Liver (tissue), 3 donors: ENCODE measurements at regions not wholly inside any gene's neighbourhood (a gene's known extent, or its start where the extent isn't known, plus 50 kb on each side); places are given as distances from the start of the nearest gene placed in this dataset.

Source experiments
- ATF3 ChIP-seq: IDR thresholded peaks from 2 replicates; pipeline ENCODE4 v1.6.1; 2016; ENCODE audit warnings: antibody characterized with exemption
- EGR1 ChIP-seq, 2 donors: IDR thresholded peaks; 2 replicates each; pipeline ENCODE4 v1.6.1; 2016 to 2018; ENCODE audit warnings: antibody characterized with exemption in 2 of 2, low read depth in 2 of 2
- GABPA ChIP-seq, 2 donors: IDR thresholded peaks in 1 of 2; conservative IDR thresholded peaks in 1 of 2; 2 replicates each; pipeline ENCODE4 v1.6.1; 2016; ENCODE audit warnings: antibody characterized with exemption in 2 of 2, mild to moderate bottlenecking in 1 of 2, moderate library complexity in 1 of 2
- HNF4G ChIP-seq: IDR thresholded peaks from 2 replicates; pipeline ENCODE4 v1.6.1; 2016; ENCODE audit warnings: antibody characterized with exemption
- JUND ChIP-seq, 2 donors: IDR thresholded peaks; 2 replicates each; pipeline ENCODE4 v1.6.1; 2016; ENCODE audit warnings: antibody characterized with exemption in 2 of 2
- MAX ChIP-seq: IDR thresholded peaks from 2 replicates; pipeline ENCODE4 v1.6.1; 2016; ENCODE audit warnings: antibody characterized with exemption
- RAD21 ChIP-seq, 2 donors: IDR thresholded peaks; 2 replicates each; pipeline ENCODE4 v1.6.1; 2016; ENCODE audit warnings: antibody characterized with exemption in 2 of 2, mild to moderate bottlenecking in 2 of 2
- REST ChIP-seq: IDR thresholded peaks from 2 replicates; pipeline ENCODE4 v1.6.1; 2016; ENCODE audit warnings: antibody characterized with exemption, mild to moderate bottlenecking
- SP1 ChIP-seq: IDR thresholded peaks from 2 replicates; pipeline ENCODE4 v1.6.1; 2018; ENCODE audit warnings: antibody characterized with exemption, mild to moderate bottlenecking
- TAF1 ChIP-seq: conservative IDR thresholded peaks from 2 replicates; pipeline ENCODE4 v1.6.1; 2016; ENCODE audit warnings: antibody characterized with exemption, mild to moderate bottlenecking
- TF ChIP-seq, protein P1 (sequence below): fragments of 150-350 bp; IDR thresholded peaks from 2 replicates; pipeline ENCODE4 v1.5.1; 2017; ENCODE audit warnings: improper control_type of control experiment, low read depth, low read length; ENCODE audit not compliant: missing input control
- TF ChIP-seq, protein P2 (sequence below): IDR thresholded peaks from 2 replicates; pipeline ENCODE4 v1.6.1; 2016; ENCODE audit warnings: antibody characterized with exemption
- donor health status: healthy.
- donor health status: healthy.

DNA sequence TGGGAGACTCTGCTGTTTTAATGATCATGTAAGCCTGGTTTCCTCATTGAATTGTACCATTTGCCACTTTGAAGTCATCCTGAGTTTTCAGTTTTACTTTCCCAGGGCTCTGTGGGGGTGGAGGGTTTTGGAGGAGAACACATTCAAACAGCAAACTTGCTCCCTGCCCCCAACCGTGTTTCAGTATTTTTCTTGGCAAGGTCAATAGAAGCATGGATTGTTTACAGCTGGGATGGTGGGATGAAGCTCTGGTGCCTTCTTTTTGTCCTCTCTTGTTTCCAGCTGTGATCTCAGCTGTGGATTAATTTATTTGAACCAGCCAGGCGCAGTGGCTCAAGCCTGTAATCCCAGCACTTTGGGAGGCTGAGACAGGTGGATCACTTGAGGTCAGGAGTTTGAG lies 54.3 kb upstream of the SERBP1 start:
- TF ChIP-seq JUND (IDR thresholded peaks at IDR 0.05) (no peak), GABPA (IDR thresholded peaks at IDR 0.05 in 1 of 2, conservative IDR thresholded peaks at IDR 0.05 in 1 of 2) (no peak), EGR1 (IDR thresholded peaks at IDR 0.05; ENCODE audit: low read depth in 2 of 2) (no peak), MAX (no peak), TAF1 (no peak), REST (no peak), ATF3 (no peak), RAD21 (IDR thresholded peaks at IDR 0.05) (peak; percentile 14 to 21), HNF4G (no peak), SP1 (no peak)
- TF ChIP-seq, protein P1, sequence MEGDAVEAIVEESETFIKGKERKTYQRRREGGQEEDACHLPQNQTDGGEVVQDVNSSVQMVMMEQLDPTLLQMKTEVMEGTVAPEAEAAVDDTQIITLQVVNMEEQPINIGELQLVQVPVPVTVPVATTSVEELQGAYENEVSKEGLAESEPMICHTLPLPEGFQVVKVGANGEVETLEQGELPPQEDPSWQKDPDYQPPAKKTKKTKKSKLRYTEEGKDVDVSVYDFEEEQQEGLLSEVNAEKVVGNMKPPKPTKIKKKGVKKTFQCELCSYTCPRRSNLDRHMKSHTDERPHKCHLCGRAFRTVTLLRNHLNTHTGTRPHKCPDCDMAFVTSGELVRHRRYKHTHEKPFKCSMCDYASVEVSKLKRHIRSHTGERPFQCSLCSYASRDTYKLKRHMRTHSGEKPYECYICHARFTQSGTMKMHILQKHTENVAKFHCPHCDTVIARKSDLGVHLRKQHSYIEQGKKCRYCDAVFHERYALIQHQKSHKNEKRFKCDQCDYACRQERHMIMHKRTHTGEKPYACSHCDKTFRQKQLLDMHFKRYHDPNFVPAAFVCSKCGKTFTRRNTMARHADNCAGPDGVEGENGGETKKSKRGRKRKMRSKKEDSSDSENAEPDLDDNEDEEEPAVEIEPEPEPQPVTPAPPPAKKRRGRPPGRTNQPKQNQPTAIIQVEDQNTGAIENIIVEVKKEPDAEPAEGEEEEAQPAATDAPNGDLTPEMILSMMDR, result no peak
- TF ChIP-seq, protein P2, sequence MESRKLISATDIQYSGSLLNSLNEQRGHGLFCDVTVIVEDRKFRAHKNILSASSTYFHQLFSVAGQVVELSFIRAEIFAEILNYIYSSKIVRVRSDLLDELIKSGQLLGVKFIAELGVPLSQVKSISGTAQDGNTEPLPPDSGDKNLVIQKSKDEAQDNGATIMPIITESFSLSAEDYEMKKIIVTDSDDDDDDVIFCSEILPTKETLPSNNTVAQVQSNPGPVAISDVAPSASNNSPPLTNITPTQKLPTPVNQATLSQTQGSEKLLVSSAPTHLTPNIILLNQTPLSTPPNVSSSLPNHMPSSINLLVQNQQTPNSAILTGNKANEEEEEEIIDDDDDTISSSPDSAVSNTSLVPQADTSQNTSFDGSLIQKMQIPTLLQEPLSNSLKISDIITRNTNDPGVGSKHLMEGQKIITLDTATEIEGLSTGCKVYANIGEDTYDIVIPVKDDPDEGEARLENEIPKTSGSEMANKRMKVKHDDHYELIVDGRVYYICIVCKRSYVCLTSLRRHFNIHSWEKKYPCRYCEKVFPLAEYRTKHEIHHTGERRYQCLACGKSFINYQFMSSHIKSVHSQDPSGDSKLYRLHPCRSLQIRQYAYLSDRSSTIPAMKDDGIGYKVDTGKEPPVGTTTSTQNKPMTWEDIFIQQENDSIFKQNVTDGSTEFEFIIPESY, result no peak
